HepG2 (cell line): ENCODE measurements at regions not wholly inside any gene's neighbourhood (a gene's known extent, or its start where the extent isn't known, plus 50 kb on each side); places are given as distances from the start of the nearest gene placed in this dataset.

Experiments
- ATAC-seq: fragments of 200-7000 bp; cut with Tn5 transposase; 3 replicates; pipeline ENCODE4 v1.9.1; 2020; ENCODE audit warnings: mild to moderate bottlenecking, moderate library complexity
- BruUV-seq: library from RNA; stranded (reverse); fragments of 400-500 nt; replicated peaks from 2 replicates; lab custom pipeline; 2021; lab: Mats Ljungman, UMichigan
- CTCF ChIA-PET: fragments of 300-600 bp; formaldehyde crosslinking; extraction: SDS; loops from one replicate; lab custom pipeline; 2021; ENCODE audit warnings: low total read pairs, inconsistent platforms, low intra/inter-chr PET ratio; lab: Yijun Ruan, JAX
- POLR2A ChIA-PET: fragments of 350-600 bp; sonication (Branson Sonifier 250); formaldehyde crosslinking; loops from one replicate; lab custom pipeline; 2020; ENCODE audit warnings: antibody characterized with exemption, inconsistent platforms; lab: Yijun Ruan, JAX
- DNase-seq: peaks from one replicate; pipeline ENCODE4 v3.0.0-alpha.2; 2015; ENCODE audit warnings: low spot score
- FAIRE-seq: peaks from 3 replicates; lab custom pipeline; 2011; peaks lifted over from hg19 to GRCh38; lab: Jason Lieb, UNC
- H2AFZ ChIP-seq: one replicate; pipeline ENCODE4 v1.6.1; 2011; ENCODE audit warnings: low read length, inconsistent platforms
- H3K27ac ChIP-seq: fragments of 300-600 bp; 3 replicates; pipeline ENCODE4 v1.8.0; 2011; ENCODE audit warnings: mixed run types, mild to moderate bottlenecking, mixed read lengths, low read length, inconsistent platforms; ENCODE audit not compliant: insufficient read depth; ENCODE audit errors: extremely low read length
- H3K27me3 ChIP-seq, 2 experiments: fragments of 200-600 bp in 1 of 2; 2 replicates in 1 of 2; 3 replicates in 1 of 2; pipeline versions ENCODE4 v1.6.0 to v1.8.0; 2011; ENCODE audit warnings: low read length in 2 of 2, mild to moderate bottlenecking in 2 of 2, moderate library complexity in 2 of 2, inconsistent platforms in 1 of 2; ENCODE audit not compliant: insufficient read depth in 2 of 2, control insufficient read depth in 1 of 2
- H3K36me3 ChIP-seq, 2 experiments: fragments of 200-600 bp in 1 of 2; replicated peaks in 1 of 2; 2 replicates in 1 of 2; 3 replicates in 1 of 2; pipeline versions ENCODE4 v1.5.1 to v1.8.0; 2011; ENCODE audit warnings: low read length in 2 of 2, inconsistent platforms in 1 of 2; ENCODE audit not compliant: insufficient read depth in 2 of 2, control insufficient read depth in 1 of 2
- H3K4me1 ChIP-seq: 2 replicates; pipeline ENCODE4 v1.5.1; 2012; ENCODE audit warnings: low read length, inconsistent platforms; ENCODE audit not compliant: insufficient read depth
- H3K4me2 ChIP-seq: 2 replicates; pipeline ENCODE4 v1.6.0; 2011; ENCODE audit warnings: low read depth, low read length, inconsistent platforms
- H3K4me3 ChIP-seq, 3 experiments: fragments of 200-600 bp in 1 of 3; sonication (generic), shearing (Covaris generic) in 1 of 3; replicated peaks in 1 of 3; 2 replicates each; pipeline ENCODE4 v1.5.1; 2011 to 2016; ENCODE audit warnings: low read length in 3 of 3, inconsistent platforms in 2 of 3, low read depth in 2 of 3, mild to moderate bottlenecking in 2 of 3, control low read depth in 1 of 3, mixed read lengths in 1 of 3; ENCODE audit not compliant: insufficient read depth in 1 of 3
- H3K79me2 ChIP-seq: one replicate; pipeline ENCODE4 v1.6.1; 2011; ENCODE audit warnings: low read length, inconsistent platforms; ENCODE audit not compliant: insufficient read depth
- H3K9ac ChIP-seq: 2 replicates; pipeline ENCODE4 v1.6.0; 2011; ENCODE audit warnings: mild to moderate bottlenecking, low read depth, low read length, inconsistent platforms; ENCODE audit not compliant: insufficient read depth
- H3K9me3 ChIP-seq: 2 replicates; pipeline ENCODE4 v1.5.1; 2012; ENCODE audit warnings: mild to moderate bottlenecking, low read length
- H4K20me1 ChIP-seq: 2 replicates; pipeline ENCODE4 v1.6.0; 2011; ENCODE audit warnings: inconsistent platforms, mild to moderate bottlenecking, low read length, moderate library complexity; ENCODE audit not compliant: insufficient read depth
- FOXA1 ChIP-seq, 2 experiments: fragments of 450-650 bp in 1 of 2; sonication (generic) in 1 of 2; formaldehyde crosslinking in 1 of 2; IDR thresholded peaks; 2 replicates each; pipeline versions ENCODE4 v1.4.0 to v1.6.1; 2016 to 2020; ENCODE audit warnings: missing genetic modification reagents in 1 of 2
- MEIS1 ChIP-seq: sonication (generic); formaldehyde crosslinking; IDR thresholded peaks from 2 replicates; pipeline ENCODE4 v1.9.0; 2021; ENCODE audit warnings: mild to moderate bottlenecking, missing genetic modification reagents, moderate library complexity, borderline replicate concordance
- NFATC3 ChIP-seq: sonication (generic); formaldehyde crosslinking; IDR thresholded peaks from 2 replicates; pipeline ENCODE4 v1.5.1; 2020; ENCODE audit warnings: mild to moderate bottlenecking, missing genetic modification reagents
- ZFYVE20 ChIP-seq: sonication (generic); formaldehyde crosslinking; IDR thresholded peaks from 2 replicates; pipeline ENCODE4 v1.8.0; 2023; ENCODE audit warnings: low read depth, mild to moderate bottlenecking, moderate library complexity, missing genetic modification reagents, borderline replicate concordance
- ZNF160 ChIP-seq: sonication (generic); formaldehyde crosslinking; IDR thresholded peaks from 2 replicates; pipeline ENCODE4 v1.8.0; 2022; ENCODE audit warnings: mild to moderate bottlenecking, inconsistent platforms, missing genetic modification reagents
- ZNF260 ChIP-seq: sonication (generic); formaldehyde crosslinking; IDR thresholded peaks from 2 replicates; pipeline ENCODE4 v1.4.0; 2020; ENCODE audit warnings: missing genetic modification reagents, low read depth, mild to moderate bottlenecking, borderline replicate concordance
- ZNF614 ChIP-seq: IDR thresholded peaks from 2 replicates; pipeline ENCODE4 v1.6.1; 2018; ENCODE audit warnings: missing biosample characterization, missing genetic modification reagents, inconsistent platforms, borderline replicate concordance
- ZNF841 ChIP-seq: sonication (generic); formaldehyde crosslinking; IDR thresholded peaks from 2 replicates; pipeline ENCODE4 v1.8.1; 2023; ENCODE audit warnings: missing genetic modification reagents, borderline replicate concordance
- WGBS: methylation state at CpG from one replicate; pipeline ENCODE4 v1.1.6; 2017; ENCODE audit warnings: low lambda C conversion rate; 5-methylcytosine and 5-hydroxymethylcytosine counted together
- in situ Hi-C: cut with HindIII; loops from 2 replicates; pipeline ENCODE4 v1.10.0; 2017; ENCODE audit warnings: low pct_unique_long_range_greater_than_20kb; ENCODE audit not compliant: extremely low pct_ligation_motif_present
- intact Hi-C: fragments of 100-400 bp; cut with micrococcal nuclease; formaldehyde crosslinking; loops from one replicate; pipeline ENCODE4 v1.10.0; 2022; ENCODE audit not compliant: unreplicated experiment
- TF ChIP-seq, protein P1 (sequence below): sonication (generic); formaldehyde crosslinking; conservative IDR thresholded peaks from 2 replicates; pipeline ENCODE4 v1.8.1; 2023; ENCODE audit warnings: missing genetic modification reagents

DNA sequence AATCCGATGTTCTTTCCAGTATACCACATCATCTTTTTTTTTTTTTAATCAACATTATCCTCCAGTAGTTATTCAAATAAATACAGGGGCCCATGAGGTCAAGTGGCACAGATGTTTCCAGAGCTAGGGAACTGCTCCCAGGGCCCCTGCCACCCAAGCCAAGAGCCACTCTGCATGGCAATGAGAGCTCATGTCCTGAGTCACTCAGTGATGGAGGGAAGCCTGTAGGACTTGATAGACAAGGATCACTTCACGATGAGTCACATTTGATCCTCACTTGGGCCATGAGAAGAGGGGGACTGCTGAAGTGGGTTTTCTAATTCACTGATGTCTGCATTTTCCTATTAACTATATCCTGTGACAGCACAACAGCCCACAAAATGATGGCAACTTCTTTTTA lies 127.0 kb upstream of the PKDCC start:
- in situ Hi-C loops = no loop called here
- Histone ChIP-seq H4K20me1 (no peaks in the 10 kb centered on the region), H3K9me3 (no peaks in the 10 kb centered on the region), H3K9ac (no peak overlapping the region), H3K79me2 (no peaks in the 10 kb centered on the region), H3K36me3 (no peaks in the 10 kb centered on the region), H3K4me3 (no peak overlapping the region), H3K4me2 (no peak overlapping the region), H3K27ac (no peak overlapping the region), H3K27me3 (no peaks in the 10 kb centered on the region; a peak in 1 of 5 replicates), H3K4me1 (no peaks in the 10 kb centered on the region), H2AFZ (no peak overlapping the region)
- CTCF ChIA-PET = no interaction called here
- intact Hi-C loops = no loop called here
- 46% methylated on average over 2 of the region's 2 CpGs for WGBS
- POLR2A ChIA-PET = no interaction called here
- ATAC-seq (no peak), FAIRE-seq (no peak), DNase-seq (no peak)
- TF ChIP-seq NFATC3 (CRISPR knock-in tag) (no peak), ZNF160 (CRISPR knock-in tag) (no peak)
- BruUV-seq = no TSS peak

DNA sequence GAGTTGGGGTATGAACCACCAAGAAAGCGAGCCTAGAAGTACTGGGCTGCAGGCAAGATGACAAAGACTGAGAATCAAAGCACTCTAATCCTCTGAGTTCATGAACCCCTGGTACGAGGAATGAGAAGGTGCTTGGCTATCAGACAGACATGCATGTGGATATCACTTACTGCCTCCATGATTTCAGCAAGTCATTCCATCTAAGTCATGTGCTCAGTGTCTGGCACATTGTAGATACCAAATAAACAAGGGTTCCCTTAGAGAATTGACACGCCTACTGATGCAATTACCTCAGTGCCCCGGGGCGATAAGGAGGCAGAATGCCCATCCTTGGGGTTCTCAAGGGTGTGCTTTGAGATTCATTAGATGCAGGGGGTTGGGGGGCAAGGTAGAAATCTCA lies 125.6 kb upstream of the PKDCC start:
- Histone ChIP-seq H3K9me3 (no peaks in the 10 kb centered on the region), H3K4me1 (no peaks in the 10 kb centered on the region), H3K27ac (no peak overlapping the region), H2AFZ (no peak overlapping the region), H4K20me1 (no peaks in the 10 kb centered on the region), H3K4me2 (no peak overlapping the region), H3K4me3 (no peak overlapping the region), H3K79me2 (no peaks in the 10 kb centered on the region), H3K36me3 (no peaks in the 10 kb centered on the region)
- 16% methylated on average over 5 of the region's 5 CpGs for WGBS
- in situ Hi-C loops (no loop called here), intact Hi-C loops (no loop called here)
- no peak for FAIRE-seq
- ChIA-PET POLR2A (no interaction called here), CTCF (no interaction called here)
- no peak for TF ChIP-seq MEIS1 (CRISPR knock-in tag)
- TF ChIP-seq, protein P1, sequence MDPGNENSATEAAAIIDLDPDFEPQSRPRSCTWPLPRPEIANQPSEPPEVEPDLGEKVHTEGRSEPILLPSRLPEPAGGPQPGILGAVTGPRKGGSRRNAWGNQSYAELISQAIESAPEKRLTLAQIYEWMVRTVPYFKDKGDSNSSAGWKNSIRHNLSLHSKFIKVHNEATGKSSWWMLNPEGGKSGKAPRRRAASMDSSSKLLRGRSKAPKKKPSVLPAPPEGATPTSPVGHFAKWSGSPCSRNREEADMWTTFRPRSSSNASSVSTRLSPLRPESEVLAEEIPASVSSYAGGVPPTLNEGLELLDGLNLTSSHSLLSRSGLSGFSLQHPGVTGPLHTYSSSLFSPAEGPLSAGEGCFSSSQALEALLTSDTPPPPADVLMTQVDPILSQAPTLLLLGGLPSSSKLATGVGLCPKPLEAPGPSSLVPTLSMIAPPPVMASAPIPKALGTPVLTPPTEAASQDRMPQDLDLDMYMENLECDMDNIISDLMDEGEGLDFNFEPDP (CRISPR knock-in tag) = no peak
- no peak for TF ChIP-seq ZNF614 (CRISPR knock-in tag)
- TF ChIP-seq ZNF260 (CRISPR knock-in tag) = no peak
- no peak for TF ChIP-seq ZFYVE20 (CRISPR knock-in tag)
- TF ChIP-seq ZNF841 = no peak
- TF ChIP-seq FOXA1 (IDR thresholded peaks at IDR 0.05) = no peak
- TF ChIP-seq FOXA1 (CRISPR knock-in tag; IDR thresholded peaks at IDR 0.05) = no peak
- TF ChIP-seq, all 625 proteins: peak for 0
- Histone ChIP-seq H3K27me3 (peaks cover 0 to under 1% of the 10 kb centered on the region in 2 experiments; a peak in 3 of 5 replicates), H3K9ac (no peak overlapping the region)
- BruUV-seq = no TSS peak
- ATAC-seq (no peak), DNase-seq (no peak)
